Effector memory CD8-positive, alpha-beta T cell (primary cell): ENCODE measurements at regions not wholly inside any gene's neighbourhood (a gene's known extent, or its start where the extent isn't known, plus 50 kb on each side); places are given as distances from the start of the nearest gene placed in this dataset.

Source experiments
- ATAC-seq: fragments of 150-1000 bp; cut with Tn5 transposase; replicated peaks from 2 replicates; pipeline ENCODE4 v1.10.0; 2021; ENCODE audit warnings: mild to moderate bottlenecking, moderate library complexity
- DNase-seq, 3 experiments: peaks; one replicate each; pipeline ENCODE4 v3.0.0; 2021
- H3K27ac Mint-ChIP-seq, 2 donors: one replicate each; pipeline ENCODE4 v1.8.0; 2022; ENCODE audit warnings: mild to moderate bottlenecking in 2 of 2, mixed read lengths in 2 of 2, moderate library complexity in 2 of 2
- H3K27me3 Mint-ChIP-seq, 2 donors: one replicate each; pipeline ENCODE4 v1.8.0; 2022; ENCODE audit warnings: mixed read lengths in 2 of 2
- H3K36me3 Mint-ChIP-seq: one replicate; pipeline ENCODE4 v1.8.0; 2022; ENCODE audit warnings: mild to moderate bottlenecking, moderate library complexity, mixed read lengths; ENCODE audit not compliant: insufficient read depth
- H3K4me1 Mint-ChIP-seq, 2 donors: one replicate each; pipeline ENCODE4 v1.8.0; 2022; ENCODE audit warnings: low read depth in 2 of 2, mixed read lengths in 2 of 2
- H3K4me3 Mint-ChIP-seq, 2 donors: one replicate each; pipeline ENCODE4 v1.8.0; 2022; ENCODE audit warnings: mild to moderate bottlenecking in 2 of 2, mixed read lengths in 2 of 2, moderate library complexity in 2 of 2
- H3K9me3 Mint-ChIP-seq, 2 donors: one replicate each; pipeline ENCODE4 v1.8.0; 2022; ENCODE audit warnings: mixed read lengths in 2 of 2

DNA sequence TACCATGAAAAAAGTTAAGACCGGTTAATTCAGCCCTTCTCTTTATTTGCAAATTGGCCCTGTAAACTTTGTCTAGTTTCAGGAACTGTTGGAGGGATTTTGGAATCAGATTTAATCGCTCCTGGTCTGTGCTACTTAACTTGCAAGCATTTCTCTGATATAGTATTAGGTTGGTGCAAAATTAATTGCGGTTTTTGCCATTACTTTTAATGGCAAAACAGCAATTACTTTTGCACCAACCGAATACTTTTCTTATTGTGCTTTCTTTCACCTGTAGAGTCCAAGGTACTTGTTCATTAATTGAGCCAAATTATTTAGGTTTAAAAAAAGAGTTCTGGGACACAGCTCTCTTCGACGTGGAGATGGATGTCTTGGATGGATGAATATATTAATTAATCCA lies 92.8 kb upstream of the HNRNPU start:
- no peaks in the 10 kb centered on the region for H3K36me3 Mint-ChIP-seq
- no peak overlapping the region for H3K27ac Mint-ChIP-seq
- H3K4me3 Mint-ChIP-seq, result no peak overlapping the region
- peaks cover 0 to 4% of the 10 kb centered on the region in 2 donors for H3K4me1 Mint-ChIP-seq
- DNase-seq (no peak), ATAC-seq (no peak)
- no peaks in the 10 kb centered on the region for H3K9me3 Mint-ChIP-seq
- H3K27me3 Mint-ChIP-seq, result peaks cover 0 to 8% of the 10 kb centered on the region in 2 donors

DNA sequence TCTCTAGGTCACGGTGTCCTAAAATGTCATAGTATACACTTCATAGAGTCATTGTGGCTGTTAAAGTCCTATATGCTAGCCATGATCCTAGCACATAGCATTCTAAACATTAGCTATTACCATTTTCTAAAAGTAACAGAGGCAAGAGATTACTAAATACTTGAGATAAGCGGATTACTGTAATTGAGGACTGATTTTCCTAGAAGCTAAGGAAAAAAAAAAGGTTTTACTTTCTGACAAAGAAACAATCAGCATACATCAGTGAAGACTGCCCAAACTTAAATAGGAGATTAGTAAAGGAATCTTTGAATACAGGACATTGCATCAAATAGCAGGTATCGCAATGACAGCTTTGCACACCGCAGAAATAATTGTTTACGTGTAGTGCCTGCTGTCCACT lies 91.3 kb upstream of the HNRNPU start:
- DNase-seq (no peak), ATAC-seq (no peak)
- no peaks in the 10 kb centered on the region for H3K36me3 Mint-ChIP-seq
- H3K27ac Mint-ChIP-seq, result no peak overlapping the region
- no peak overlapping the region for H3K4me3 Mint-ChIP-seq
- H3K9me3 Mint-ChIP-seq, result no peaks in the 10 kb centered on the region
- peaks cover 0 to 4% of the 10 kb centered on the region in 2 donors for H3K4me1 Mint-ChIP-seq
- peaks cover 0 to 8% of the 10 kb centered on the region in 2 donors for H3K27me3 Mint-ChIP-seq

DNA sequence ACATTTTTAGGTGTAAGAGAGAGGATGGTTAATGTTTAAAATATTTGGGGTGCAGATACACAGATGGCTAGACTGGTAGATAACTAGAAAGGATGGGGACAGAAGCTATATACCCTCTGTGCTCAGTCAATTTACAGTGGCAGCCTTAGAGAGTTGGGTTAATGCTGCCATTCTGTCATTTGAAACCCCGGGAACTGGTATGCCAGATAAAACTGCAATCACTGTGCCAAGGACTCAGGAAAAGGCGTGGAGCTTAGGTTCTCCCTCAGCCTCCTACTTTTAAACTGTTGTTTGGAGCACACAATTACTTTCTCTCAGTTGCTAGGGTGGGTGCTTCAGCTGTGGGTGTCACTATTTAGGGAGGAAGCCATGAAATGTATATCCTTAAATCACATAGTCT lies 90.0 kb upstream of the HNRNPU start:
- Mint-ChIP-seq H3K36me3 (no peaks in the 10 kb centered on the region), H3K4me1 (peaks cover 0 to 4% of the 10 kb centered on the region in 2 donors), H3K27me3 (peaks cover 0 to 8% of the 10 kb centered on the region in 2 donors), H3K27ac (peak overlapping the region in 1 of 2 donors; percentile 30), H3K9me3 (no peaks in the 10 kb centered on the region), H3K4me3 (no peak overlapping the region)
- no peak for DNase-seq
- ATAC-seq, result no peak

DNA sequence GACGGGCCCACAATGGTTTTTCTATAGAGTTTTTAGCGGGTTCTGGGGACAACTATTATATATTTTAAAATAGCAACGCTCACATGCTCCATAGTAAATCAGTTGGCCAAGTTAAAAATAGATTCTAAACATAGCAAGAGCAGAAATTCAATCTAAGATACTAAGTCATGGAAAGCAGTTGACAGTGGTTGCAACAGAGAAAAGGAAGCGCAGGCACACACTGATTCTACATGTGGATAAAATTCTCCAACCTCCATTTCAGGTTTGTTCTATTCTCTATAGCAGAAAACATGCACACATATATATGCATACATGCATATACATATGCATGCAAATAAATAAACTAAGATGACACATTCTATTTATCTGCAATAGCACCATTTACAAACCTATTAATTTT lies 89.6 kb upstream of the HNRNPU start:
- Mint-ChIP-seq H3K36me3 (no peaks in the 10 kb centered on the region), H3K4me3 (no peak overlapping the region), H3K4me1 (peaks cover 0 to 4% of the 10 kb centered on the region in 2 donors), H3K9me3 (no peaks in the 10 kb centered on the region), H3K27me3 (peaks cover 0 to 8% of the 10 kb centered on the region in 2 donors), H3K27ac (no peak overlapping the region)
- ATAC-seq (no peak), DNase-seq (no peak)

DNA sequence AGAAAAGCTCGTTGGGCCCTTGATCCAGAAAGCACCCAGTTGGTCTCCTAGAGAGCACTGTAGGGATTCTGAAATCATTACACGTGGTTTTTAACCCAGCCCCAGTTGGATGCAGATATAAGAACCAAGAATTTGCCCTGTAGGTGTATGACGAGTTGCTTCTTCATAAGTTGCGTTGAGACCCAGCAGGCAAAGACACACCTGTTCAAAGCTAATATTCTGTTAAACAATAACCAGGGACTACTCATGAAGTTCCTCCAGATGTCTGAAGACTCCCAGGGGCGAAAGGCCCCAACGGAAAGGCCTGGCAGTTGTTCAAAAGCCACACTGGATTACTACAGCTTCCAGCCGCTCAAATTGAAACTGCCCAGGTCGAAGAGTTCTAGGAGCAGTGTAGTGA lies 88.6 kb upstream of the HNRNPU start:
- H3K4me3 Mint-ChIP-seq, result no peak overlapping the region

DNA sequence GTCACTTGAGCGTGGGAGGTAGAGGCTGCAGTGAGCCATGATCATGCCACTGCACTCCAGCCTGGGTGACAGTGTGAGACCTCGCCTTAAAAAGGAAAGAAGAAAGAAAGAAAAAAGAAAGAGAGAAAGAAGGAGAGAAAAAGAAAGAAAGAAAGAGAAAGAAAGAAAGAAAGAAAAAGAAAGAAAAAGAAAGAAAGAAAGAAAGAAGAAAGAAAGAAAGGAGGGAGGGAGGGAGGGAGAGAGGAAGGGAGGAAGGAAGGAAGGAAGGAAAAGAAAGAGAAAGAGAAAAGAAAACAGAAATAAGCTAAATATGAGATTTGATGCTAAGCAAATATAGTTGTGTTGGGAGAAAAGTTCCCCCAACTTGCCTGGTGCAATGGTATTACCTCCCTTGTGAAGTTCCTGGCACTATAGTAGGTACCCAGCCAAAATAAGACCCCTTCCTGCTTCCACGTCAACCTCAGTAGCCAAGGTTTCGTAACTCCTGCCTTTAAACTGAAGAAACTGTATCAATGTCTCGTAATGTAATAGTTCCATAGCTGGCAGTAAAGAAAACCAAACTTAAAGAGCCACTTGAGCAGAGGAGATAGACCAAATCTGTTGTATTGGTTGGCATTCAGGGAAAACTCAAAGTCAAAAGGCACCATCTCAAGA lies 88.1 kb upstream of the HNRNPU start:
- peaks cover 0 to 8% of the 10 kb centered on the region in 2 donors for H3K27me3 Mint-ChIP-seq
- H3K4me3 Mint-ChIP-seq, result no peak overlapping the region
- no peak overlapping the region for H3K27ac Mint-ChIP-seq
- H3K9me3 Mint-ChIP-seq, result no peaks in the 10 kb centered on the region
- no peaks in the 10 kb centered on the region for H3K36me3 Mint-ChIP-seq
- no peak for DNase-seq
- no peak for ATAC-seq
- peaks cover 0 to 4% of the 10 kb centered on the region in 2 donors for H3K4me1 Mint-ChIP-seq

More for the DNA sequence above, 88.6 kb upstream of the HNRNPU start:
- peaks cover 0 to 8% of the 10 kb centered on the region in 2 donors for H3K27me3 Mint-ChIP-seq
- H3K4me1 Mint-ChIP-seq, result peaks cover 0 to 4% of the 10 kb centered on the region in 2 donors
- H3K9me3 Mint-ChIP-seq, result no peaks in the 10 kb centered on the region
- no peak for ATAC-seq
- H3K27ac Mint-ChIP-seq, result no peak overlapping the region
- H3K36me3 Mint-ChIP-seq, result no peaks in the 10 kb centered on the region
- no peak for DNase-seq

DNA sequence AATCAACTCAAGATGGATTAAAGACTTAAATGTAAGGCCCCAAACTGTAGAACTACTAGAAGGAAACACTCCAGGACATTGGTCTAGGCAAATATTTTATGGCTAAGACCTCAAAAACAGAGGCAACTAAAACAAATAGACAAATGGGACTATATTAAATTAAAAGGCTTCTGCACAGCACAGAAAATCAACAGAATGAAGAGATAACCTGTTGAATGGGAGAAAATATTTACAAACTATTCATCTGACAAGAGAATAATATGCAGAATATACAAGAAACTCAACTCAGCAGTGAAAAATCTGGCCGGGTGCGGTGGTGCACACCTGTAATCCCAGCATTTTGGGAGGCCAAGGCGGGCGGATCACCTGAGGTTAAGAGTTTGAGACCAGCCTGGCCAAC lies 84.1 kb upstream of the HNRNPU start:
- Mint-ChIP-seq H3K27ac (no peak overlapping the region), H3K9me3 (no peaks in the 10 kb centered on the region), H3K36me3 (no peaks in the 10 kb centered on the region), H3K27me3 (peaks cover 0 to 5% of the 10 kb centered on the region in 2 donors), H3K4me3 (no peak overlapping the region), H3K4me1 (peaks cover 0 to 4% of the 10 kb centered on the region in 2 donors)
- no peak for DNase-seq
- ATAC-seq, result no peak

DNA sequence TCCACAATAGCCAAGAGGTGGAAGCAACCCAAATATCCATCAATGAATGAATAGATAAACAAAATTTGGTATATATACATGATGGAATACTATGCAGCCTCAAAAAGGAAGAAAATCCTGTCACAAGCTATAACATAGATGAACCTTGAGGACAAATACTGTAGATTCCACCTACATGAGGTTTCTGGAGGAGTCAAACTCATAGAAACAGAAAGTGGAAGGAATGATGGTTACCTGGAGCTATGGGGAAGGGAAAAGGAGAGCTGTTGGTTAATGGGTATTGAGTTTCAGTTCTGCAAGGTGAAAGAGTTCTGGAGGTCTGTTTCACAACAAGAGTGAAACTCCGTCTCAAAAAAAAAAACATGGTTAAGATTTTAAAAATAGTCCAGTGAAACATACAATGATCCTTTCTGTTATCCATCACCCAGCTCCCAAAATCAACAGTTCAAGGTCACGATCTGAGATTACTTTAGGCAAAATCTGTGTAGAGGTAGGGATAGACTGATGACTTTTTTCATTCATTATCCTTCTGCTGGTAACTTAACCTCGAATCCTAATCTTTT lies 80.8 kb upstream of the HNRNPU start:
- ATAC-seq, result no peak

DNA sequence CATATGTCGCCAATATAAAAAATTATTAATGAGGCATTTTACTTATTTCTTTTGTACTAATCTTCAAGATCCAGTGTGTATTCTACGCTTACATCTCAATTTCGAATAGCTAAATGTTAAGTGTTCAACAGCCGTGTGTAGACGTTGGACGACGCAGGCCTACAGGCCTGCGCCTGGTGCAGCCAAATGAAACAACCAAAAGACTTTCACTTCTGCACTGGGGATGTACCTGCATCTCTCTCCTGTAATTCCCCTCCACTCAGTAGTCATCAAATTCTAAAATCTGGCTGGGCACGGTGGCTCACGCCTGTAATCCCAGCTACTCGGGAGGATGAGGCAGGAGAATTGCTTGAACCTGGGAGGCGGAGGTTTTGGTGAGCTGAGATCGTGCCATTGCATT lies 76.8 kb upstream of the HNRNPU start:
- H3K4me1 Mint-ChIP-seq, result no peaks in the 10 kb centered on the region
- H3K36me3 Mint-ChIP-seq, result no peaks in the 10 kb centered on the region
- ATAC-seq, result peak; percentile 29
- no peak overlapping the region for H3K4me3 Mint-ChIP-seq
- no peak overlapping the region for H3K27ac Mint-ChIP-seq
- H3K27me3 Mint-ChIP-seq, result peaks cover 0 to 5% of the 10 kb centered on the region in 2 donors
- no peaks in the 10 kb centered on the region for H3K9me3 Mint-ChIP-seq
- DNase-seq, result no peak

More for the DNA sequence above, 80.8 kb upstream of the HNRNPU start:
- no peak for DNase-seq
- no peaks in the 10 kb centered on the region for H3K4me1 Mint-ChIP-seq
- H3K36me3 Mint-ChIP-seq, result no peaks in the 10 kb centered on the region
- no peaks in the 10 kb centered on the region for H3K9me3 Mint-ChIP-seq
- H3K27me3 Mint-ChIP-seq, result peaks cover 0 to 5% of the 10 kb centered on the region in 2 donors
- H3K4me3 Mint-ChIP-seq, result no peak overlapping the region
- H3K27ac Mint-ChIP-seq, result no peak overlapping the region

DNA sequence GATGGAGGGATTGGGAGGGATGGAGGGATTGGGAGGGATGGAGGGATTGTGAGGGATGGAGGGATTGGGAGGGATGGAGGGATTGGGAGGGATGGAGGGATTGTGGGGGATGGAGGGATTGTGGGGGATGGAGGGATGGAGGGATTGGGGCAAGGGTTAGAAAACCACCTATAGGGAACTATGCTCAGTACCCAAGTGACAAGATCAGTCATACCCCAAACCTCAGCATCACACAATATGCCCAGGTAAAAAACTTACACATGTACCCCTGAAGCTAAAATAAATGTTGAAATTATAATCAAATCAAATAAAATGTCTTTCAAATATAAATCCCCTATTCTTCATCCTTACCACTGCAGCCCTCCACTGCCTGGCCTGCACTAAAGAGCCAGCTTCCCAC lies 72.8 kb upstream of the HNRNPU start:
- Mint-ChIP-seq H3K4me1 (no peaks in the 10 kb centered on the region), H3K36me3 (no peaks in the 10 kb centered on the region), H3K27me3 (no peaks in the 10 kb centered on the region), H3K4me3 (no peak overlapping the region), H3K9me3 (no peaks in the 10 kb centered on the region), H3K27ac (no peak overlapping the region)
- no peak for ATAC-seq
- no peak for DNase-seq

DNA sequence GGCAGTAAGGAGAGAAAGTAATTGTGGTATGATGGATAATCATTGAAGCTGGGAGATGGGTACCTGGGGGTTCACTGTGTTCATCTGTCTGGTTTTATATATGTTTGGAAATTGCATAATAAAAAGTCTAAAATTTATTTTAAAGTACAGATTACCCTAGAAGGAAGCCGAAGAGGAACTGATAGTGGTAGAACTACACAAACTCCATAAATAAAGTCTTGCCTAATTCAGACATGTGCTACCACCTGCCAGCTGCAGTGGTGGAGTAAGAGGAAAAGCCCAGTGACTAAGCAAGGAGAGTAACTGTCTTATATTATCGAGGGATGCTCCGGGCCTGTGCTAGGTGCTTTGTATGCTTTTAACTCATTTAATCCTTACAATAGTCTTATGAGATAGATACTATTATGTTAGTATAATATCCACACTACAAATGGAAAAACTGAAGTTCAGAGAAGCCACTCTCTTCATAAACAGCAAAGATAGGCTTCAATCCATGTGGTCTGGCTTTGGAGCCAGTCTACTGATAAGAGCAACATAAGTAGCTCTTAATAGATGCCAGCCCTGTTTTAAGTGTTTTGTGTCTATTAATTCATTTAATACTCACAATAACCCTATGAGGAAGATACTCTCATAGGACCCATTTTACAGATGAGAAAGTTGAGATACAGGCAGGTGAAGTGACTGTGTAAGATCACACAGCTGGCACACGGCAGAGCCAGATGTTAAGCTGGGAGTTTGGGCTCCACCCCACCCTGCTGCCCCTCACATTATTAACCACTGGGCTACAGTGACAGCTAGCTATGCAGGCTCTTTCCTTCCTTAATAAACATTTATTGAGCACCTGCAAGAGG lies 56.8 kb upstream of the HNRNPU start:
- H3K27ac Mint-ChIP-seq, result no peak overlapping the region
- DNase-seq (no peak), ATAC-seq (no peak)
- no peak overlapping the region for H3K4me3 Mint-ChIP-seq
- H3K4me1 Mint-ChIP-seq, result peaks cover 3 to 15% of the 10 kb centered on the region in 2 donors
- peaks cover 12 to 45% of the 10 kb centered on the region in 2 donors for H3K27me3 Mint-ChIP-seq
- no peaks in the 10 kb centered on the region for H3K9me3 Mint-ChIP-seq
- no peaks in the 10 kb centered on the region for H3K36me3 Mint-ChIP-seq

DNA sequence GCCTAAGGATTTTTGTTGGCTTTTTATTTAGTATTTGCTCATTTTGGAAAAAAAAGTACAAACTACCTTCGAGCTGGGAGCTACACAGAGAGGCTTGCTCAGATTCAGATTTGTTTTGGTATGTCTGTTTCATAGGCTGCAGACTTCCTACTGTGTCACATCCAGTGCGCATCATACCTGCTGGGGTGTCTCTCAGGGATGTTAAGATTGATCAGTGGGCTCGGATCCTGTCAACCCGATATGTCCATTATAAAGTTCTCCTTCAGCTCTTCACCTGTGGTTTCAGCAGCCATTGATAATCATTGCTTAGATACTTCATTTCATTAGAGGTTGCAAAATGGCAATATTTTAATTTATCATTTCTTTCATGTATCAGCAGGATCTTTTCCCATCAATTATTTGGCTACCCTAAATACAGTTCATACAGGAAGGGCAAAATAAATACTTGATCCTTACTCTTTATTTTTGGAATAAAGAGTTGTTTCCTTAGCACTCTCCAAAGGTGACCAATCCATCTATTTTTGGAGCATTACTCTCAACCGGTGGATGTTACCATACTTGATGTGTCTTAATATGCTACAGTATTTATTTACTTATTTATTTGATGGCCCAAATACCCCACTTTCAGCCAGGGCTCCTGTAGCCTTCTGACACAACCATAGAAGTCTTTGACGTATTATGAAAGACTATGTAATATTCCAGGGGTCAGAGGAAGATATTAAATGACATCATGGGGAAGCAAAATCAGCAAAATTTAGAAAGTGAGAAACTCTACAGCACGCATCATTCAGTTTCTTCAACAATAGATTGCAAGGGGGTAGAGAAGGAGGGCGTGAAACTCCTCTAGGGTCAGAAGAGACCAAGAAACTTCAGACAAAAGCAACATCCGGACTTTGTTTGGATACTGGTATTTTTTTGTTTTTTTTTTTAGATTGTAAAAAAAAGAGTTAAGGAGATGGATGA lies 55.3 kb upstream of the HNRNPU start:
- no peak for ATAC-seq

More for the DNA sequence above, 55.3 kb upstream of the HNRNPU start:
- Mint-ChIP-seq H3K4me1 (peaks cover 3 to 15% of the 10 kb centered on the region in 2 donors), H3K4me3 (peak overlapping the region; percentile 84 to 96), H3K9me3 (no peaks in the 10 kb centered on the region), H3K27ac (no peak overlapping the region), H3K27me3 (peaks cover 12 to 45% of the 10 kb centered on the region in 2 donors), H3K36me3 (no peaks in the 10 kb centered on the region)
- no peak for DNase-seq
